GM18951 (cell line): ENCODE measurements at regions not wholly inside any gene's neighbourhood (a gene's known extent, or its start where the extent isn't known, plus 50 kb on each side); places are given as distances from the start of the nearest gene placed in this dataset.
"Not testable (repeated sequence)": the region's sequence is repeated elsewhere in the genome, so short reads cannot be mapped to it uniquely, and the experiment has no call there.

Experiments
- POLR2A ChIP-seq: IDR thresholded peaks from 4 replicates; pipeline ENCODE4 v1.6.1; 2011; ENCODE audit warnings: mild to moderate bottlenecking; ENCODE audit not compliant: insufficient read length, insufficient read depth; ENCODE audit errors: extremely low read depth
- in situ Hi-C: fragments of 300-500 bp; cut with MboI; formaldehyde crosslinking; loops from one replicate; pipeline ENCODE4 v1.12.0; 2022; ENCODE audit warnings: low sequenced_read_pairs, mixed read lengths, inconsistent platforms; ENCODE audit not compliant: unreplicated experiment

GRCh38 chr6:112401083-112401482 lies 54.0 kb downstream of the RFPL4B start:
- no peak for TF ChIP-seq POLR2A
- in situ Hi-C loops, result no loop called here

DNA sequence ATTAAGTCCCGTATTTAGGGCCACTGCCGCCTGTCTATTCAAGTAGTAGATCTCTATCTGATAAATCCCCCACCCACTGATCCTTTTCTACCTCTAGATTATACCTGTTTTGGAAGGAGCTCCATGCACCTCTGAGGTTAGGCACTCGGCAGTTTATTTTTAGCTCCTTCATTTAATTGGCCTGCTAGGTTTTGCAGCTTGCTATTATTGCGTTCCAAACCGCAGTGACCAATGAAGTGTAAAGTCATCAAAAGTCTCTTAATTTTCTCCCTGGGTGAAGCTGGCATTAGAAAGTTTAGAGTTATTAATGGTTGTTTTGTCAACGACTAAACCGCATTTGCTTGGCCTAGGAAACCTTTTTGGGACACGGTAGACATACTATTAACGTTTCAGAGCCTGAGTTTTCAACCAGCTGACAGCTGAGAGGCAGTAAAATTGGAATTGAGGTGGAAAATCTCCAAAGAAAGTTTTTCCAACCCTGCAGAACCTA lies 60.0 kb downstream of the RFPL4B start:
- no peak for TF ChIP-seq POLR2A
- in situ Hi-C loops, result no loop called here

DNA sequence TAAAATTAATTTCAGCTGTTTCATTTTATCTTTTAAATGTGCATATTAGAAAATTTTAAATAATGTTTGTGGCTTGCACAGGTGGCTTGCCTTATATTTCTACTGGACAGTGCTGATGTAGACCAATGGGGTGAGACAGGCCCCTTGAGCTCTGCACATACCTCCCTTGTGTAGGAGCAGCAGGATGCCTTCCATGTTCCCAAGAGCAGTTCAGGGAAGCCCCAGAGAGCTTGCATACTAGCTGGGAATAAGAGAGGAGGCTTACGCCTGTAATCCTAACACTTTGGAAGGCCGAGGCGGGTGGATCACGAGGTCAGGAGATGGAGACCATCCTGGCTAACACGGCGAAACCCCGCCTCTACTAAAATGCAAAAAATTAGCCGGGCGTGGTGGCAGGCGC lies 61.4 kb downstream of the RFPL4B start:
- in situ Hi-C loops, result no loop called here
- no peak for TF ChIP-seq POLR2A

- in situ Hi-C loops, result no loop called here
- no peak for TF ChIP-seq POLR2A
Observed at GRCh38 chr6:112409311-112409710, 62.2 kb downstream of the RFPL4B start.

GRCh38 chr6:112413780-112414179 lies 66.7 kb downstream of the RFPL4B start:
- in situ Hi-C loops, result no loop called here
- TF ChIP-seq POLR2A, result no peak

GRCh38 chr6:112415366-112415765 lies 68.2 kb downstream of the RFPL4B start:
- TF ChIP-seq POLR2A, result no peak
- in situ Hi-C loops, result no loop called here

- in situ Hi-C loops, result no loop called here
- TF ChIP-seq POLR2A, result no peak
Observed at GRCh38 chr6:112416866-112417265, 69.7 kb downstream of the RFPL4B start.

DNA sequence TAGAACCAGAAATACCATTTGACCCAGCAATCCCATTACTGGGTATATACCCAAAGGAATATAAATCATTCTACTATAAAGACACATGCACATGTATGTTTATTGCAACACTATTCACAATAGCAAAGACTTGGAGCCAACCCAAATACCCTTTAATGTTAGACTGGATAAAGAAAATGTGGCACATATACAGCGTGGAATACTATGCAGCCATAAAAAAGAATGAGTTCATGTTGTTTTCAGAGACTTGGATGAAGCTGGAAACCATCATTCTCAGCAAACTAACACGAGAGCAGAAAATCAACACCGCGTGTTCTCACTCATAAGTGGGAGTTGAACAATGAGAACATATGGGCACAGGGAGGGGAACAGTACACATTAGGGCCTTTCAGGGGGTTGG lies 79.9 kb downstream of the RFPL4B start:
- in situ Hi-C loops, result not testable (repeated sequence)

DNA sequence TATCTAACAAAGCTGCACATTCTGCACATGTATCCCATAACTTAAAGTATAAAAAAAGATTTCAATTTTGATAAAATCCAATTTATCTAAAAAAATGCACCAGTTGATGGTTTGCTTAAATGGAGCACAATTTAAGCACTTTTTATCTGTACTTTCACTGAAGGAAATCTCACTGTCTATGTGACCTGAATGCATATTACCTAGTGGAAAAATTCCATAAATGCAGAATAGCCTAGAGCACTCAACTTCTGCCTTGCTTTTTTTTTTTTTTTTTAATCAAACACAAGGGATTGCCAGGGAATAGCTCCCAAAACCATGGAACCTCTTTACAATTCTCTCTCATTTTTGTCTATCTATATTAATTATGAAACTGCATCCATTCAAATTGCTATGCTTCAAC lies 80.4 kb downstream of the RFPL4B start:
- no peak for TF ChIP-seq POLR2A
- in situ Hi-C loops, result no loop called here

GRCh38 chr6:112428477-112428876 lies 81.3 kb downstream of the RFPL4B start:
- in situ Hi-C loops, result no loop called here
- no peak for TF ChIP-seq POLR2A

- TF ChIP-seq POLR2A, result no peak
- in situ Hi-C loops, result no loop called here
Observed at GRCh38 chr6:112429226-112429625, 82.1 kb downstream of the RFPL4B start.

GRCh38 chr6:112431803-112432202 lies 84.7 kb downstream of the RFPL4B start:
- in situ Hi-C loops, result no loop called here
- TF ChIP-seq POLR2A, result no peak

DNA sequence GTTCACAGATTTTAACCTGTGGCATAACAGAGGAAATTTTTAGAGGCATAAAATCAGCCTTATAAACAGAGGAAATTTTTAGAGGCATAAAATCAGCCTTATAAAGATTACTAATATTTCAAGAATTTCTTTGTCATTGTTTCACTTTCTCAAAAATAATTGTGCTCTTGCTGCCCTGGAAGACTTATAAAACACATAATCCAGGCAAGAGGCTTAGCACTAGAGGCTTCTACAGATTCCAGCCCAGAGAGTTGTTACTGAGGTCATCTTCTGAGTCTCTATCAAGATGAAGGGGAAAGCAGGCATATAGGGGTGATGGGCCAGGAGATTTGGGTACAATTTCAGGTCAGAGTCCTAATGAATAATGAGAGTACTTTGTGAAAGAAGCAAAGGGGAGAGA lies 85.7 kb downstream of the RFPL4B start:
- in situ Hi-C loops, result no loop called here
- TF ChIP-seq POLR2A, result no peak

DNA sequence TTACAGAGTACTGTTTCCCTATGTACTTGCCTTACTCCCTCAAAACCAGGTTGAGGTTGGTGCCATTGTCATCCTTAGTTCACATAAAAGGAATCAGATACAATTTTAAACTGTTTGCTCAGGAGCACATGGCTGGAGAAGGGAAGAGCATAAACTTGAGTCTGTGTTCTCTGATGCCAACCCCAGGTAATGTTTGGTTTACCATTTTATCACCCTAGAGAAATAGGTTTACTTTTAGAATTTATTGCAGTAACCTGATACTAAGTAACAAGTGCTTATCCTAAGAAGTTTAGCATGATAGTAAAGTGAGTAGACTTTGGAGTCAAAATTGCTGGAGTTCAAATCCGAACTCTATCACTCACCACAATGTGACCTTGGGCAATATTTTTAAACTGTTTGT lies 86.3 kb downstream of the RFPL4B start:
- in situ Hi-C loops, result no loop called here

DNA sequence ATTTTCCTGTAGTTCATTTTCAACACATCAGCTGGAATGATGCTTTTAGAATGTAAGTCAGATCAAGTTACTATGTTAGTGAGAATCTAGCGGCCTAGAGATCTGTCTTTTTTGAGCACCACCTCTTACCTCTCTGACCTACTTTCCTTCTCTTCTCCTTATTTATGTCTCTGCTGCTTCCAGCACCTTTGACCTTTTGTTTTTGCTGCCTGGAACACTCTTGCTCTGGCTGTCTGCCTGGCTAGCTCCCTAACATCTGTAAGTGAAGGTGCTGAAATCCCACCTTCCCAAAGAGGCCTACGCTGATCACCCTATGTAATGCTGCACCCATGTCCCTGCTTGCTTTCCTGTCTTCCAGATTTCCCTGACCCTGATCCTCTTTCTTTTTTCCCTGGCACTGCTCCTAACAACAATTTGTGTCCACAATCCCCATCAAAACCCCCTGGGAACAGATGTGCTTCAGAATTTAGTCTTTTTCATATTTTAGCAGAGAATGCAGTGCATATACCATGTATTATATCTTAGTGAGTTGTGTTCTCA lies 87.8 kb downstream of the RFPL4B start:
- no peak for TF ChIP-seq POLR2A
- in situ Hi-C loops, result no loop called here

More for the DNA sequence above, 86.3 kb downstream of the RFPL4B start:
- TF ChIP-seq POLR2A, result no peak

GRCh38 chr6:112437058-112437457 lies 89.9 kb downstream of the RFPL4B start:
- no peak for TF ChIP-seq POLR2A
- in situ Hi-C loops, result no loop called here

DNA sequence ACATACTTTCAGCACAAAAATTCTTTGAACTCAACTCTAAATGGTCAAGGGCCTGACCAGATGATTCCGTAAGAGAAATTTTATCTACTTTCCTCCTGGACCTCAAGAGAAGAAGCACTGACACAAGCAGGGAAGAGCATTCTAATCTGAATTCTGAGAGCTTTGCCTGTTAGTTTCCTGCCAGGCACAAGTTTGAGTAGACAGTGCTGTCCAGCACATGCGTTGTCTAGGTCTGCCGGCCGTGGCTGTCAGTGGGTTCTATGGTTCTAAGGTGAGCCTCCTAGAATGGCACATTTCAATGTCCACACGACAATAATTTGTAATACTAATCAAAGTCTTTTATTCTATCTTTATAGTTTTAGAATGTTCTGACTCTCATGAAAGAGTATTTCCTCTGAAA lies 91.9 kb downstream of the RFPL4B start:
- in situ Hi-C loops, result no loop called here
- no peak for TF ChIP-seq POLR2A
